NT2/D1 (cell line): ENCODE measurements at regions not wholly inside any gene's neighbourhood (a gene's known extent, or its start where the extent isn't known, plus 50 kb on each side); places are given as distances from the start of the nearest gene placed in this dataset.

Experiments
- SUZ12 ChIP-seq: IDR thresholded peaks from 2 replicates; pipeline ENCODE4 v1.6.1; 2011; ENCODE audit not compliant: insufficient read length, insufficient read depth; ENCODE audit errors: extremely low read depth
- ZNF274 ChIP-seq: IDR thresholded peaks from 2 replicates; pipeline ENCODE4 v1.6.1; 2011; ENCODE audit warnings: mild to moderate bottlenecking, low read depth, low read length

GRCh38 chr22:48844056-48844675 is 983.5 kb downstream of the BRD1 start:
- TF ChIP-seq ZNF274 (no peak), SUZ12 (no peak)
